ENCODE measurements at regions not wholly inside any gene's neighbourhood (a gene's known extent, or its start where the extent isn't known, plus 50 kb on each side); places are given as distances from the start of the nearest gene placed in this dataset.

- CTCF ChIA-PET: no interaction called here
- Histone ChIP-seq H3K9me3 (ENCODE audit: control insufficient read depth, insufficient read depth, low read depth, low read length) (no peaks in the 10 kb centered on the region), H3K4me3 (ENCODE audit: low read depth, low read length) (no peak overlapping the region), H3K27ac (ENCODE audit: extremely low read depth, low read depth, low read length) (no peak overlapping the region), H3K4me1 (ENCODE audit: control insufficient read depth, insufficient read depth, low read length) (no peaks in the 10 kb centered on the region), H3K36me3 (ENCODE audit: control insufficient read depth in 2 of 2, insufficient read depth in 1 of 2, low read length in 2 of 2) (no peaks in the 10 kb centered on the region)
- POLR2A ChIA-PET: no interaction called here
- no peak for TF ChIP-seq REST (tag by site-specific recombination; IDR thresholded peaks at IDR 0.05)
These were observed 57.3 kb downstream of the KCNA4 start for GRCh38 chr11:29959488-29959887.

- ChIA-PET CTCF (interaction anchor here (0.7 kb wide), 1 partner anchor 186 kb away, joined by 4 read pairs; no protein-coding TSS in a partner anchor), POLR2A (no interaction called here)
- no peak overlapping the region for H3K27ac ChIP-seq (ENCODE audit: extremely low read depth, low read depth, low read length)
- no peak overlapping the region for H3K4me3 ChIP-seq (ENCODE audit: low read depth, low read length)
- H3K36me3 ChIP-seq (ENCODE audit: control insufficient read depth in 2 of 2, insufficient read depth in 1 of 2, low read length in 2 of 2): no peaks in the 10 kb centered on the region
- no peaks in the 10 kb centered on the region for H3K4me1 ChIP-seq (ENCODE audit: control insufficient read depth, insufficient read depth, low read length)
- H3K9me3 ChIP-seq (ENCODE audit: control insufficient read depth, insufficient read depth, low read depth, low read length): no peaks in the 10 kb centered on the region
- TF ChIP-seq ZFP41 (tag by site-specific recombination; IDR thresholded peaks at IDR 0.05; ENCODE audit: borderline replicate concordance) (no peak), GLIS2 (tag by site-specific recombination; IDR thresholded peaks at IDR 0.05) (no peak), SP3 (tag by site-specific recombination; IDR thresholded peaks at IDR 0.05) (no peak), ZNF214 (tag by site-specific recombination; IDR thresholded peaks at IDR 0.05; ENCODE audit: borderline replicate concordance) (no peak), ZNF555 (tag by site-specific recombination; conservative IDR thresholded peaks at IDR 0.05) (no peak), PATZ1 (tag by site-specific recombination; IDR thresholded peaks at IDR 0.05) (no peak), ZNF157 (tag by site-specific recombination; IDR thresholded peaks at IDR 0.05) (no peak), PRDM1 (tag by site-specific recombination; IDR thresholded peaks at IDR 0.05) (no peak), ZNF248 (tag by site-specific recombination; IDR thresholded peaks at IDR 0.05) (no peak), TSHZ1 (tag by site-specific recombination; IDR thresholded peaks at IDR 0.05; ENCODE audit: borderline replicate concordance) (no peak), ZNF776 (tag by site-specific recombination; IDR thresholded peaks at IDR 0.05; ENCODE audit: borderline replicate concordance) (no peak), ZNF133 (tag by site-specific recombination; IDR thresholded peaks at IDR 0.05) (no peak), ZNF768 (tag by site-specific recombination; IDR thresholded peaks at IDR 0.05) (no peak), ZBTB48 (tag by site-specific recombination; IDR thresholded peaks at IDR 0.05) (no peak), ZNF148 (tag by site-specific recombination; IDR thresholded peaks at IDR 0.05; ENCODE audit: borderline replicate concordance) (no peak)
These were observed 59.4 kb downstream of the KCNA4 start for GRCh38 chr11:29957431-29957830.
